Endothelial cell of umbilical vein (primary cell): ENCODE measurements at regions not wholly inside any gene's neighbourhood (a gene's known extent, or its start where the extent isn't known, plus 50 kb on each side); places are given as distances from the start of the nearest gene placed in this dataset.

Experiments used
- BruUV-seq: library from RNA; stranded (reverse); fragments of 400-500 nt; replicated peaks from 2 replicates; lab custom pipeline; 2021; lab: Mats Ljungman, UMichigan
- CTCF ChIA-PET: fragments of 300-600, 350-600 bp; sonication (Branson Sonifier 250); formaldehyde crosslinking; loops from one replicate; lab custom pipeline; 2021; ENCODE audit warnings: antibody characterized with exemption, inconsistent platforms; lab: Charles Lee
- POLR2A ChIA-PET: fragments of 300-600, 350-600 bp; sonication (Branson Sonifier 250); formaldehyde crosslinking; loops from one replicate; lab custom pipeline; 2021; ENCODE audit warnings: antibody characterized with exemption, inconsistent platforms; lab: Charles Lee
- DNase-seq: peaks from one replicate; pipeline ENCODE4 v3.0.0-alpha.2; 2011; ENCODE audit warnings: low read depth, low spot score
- FAIRE-seq: peaks from 2 replicates; lab custom pipeline; 2011; peaks lifted over from hg19 to GRCh38; lab: Jason Lieb, UNC
- H2AFZ ChIP-seq: 2 replicates; pipeline ENCODE4 v1.6.0; 2012; ENCODE audit warnings: low read depth, low read length, control low read depth, inconsistent platforms
- H3K27ac ChIP-seq: 2 replicates; pipeline ENCODE4 v1.5.1; 2011; ENCODE audit warnings: low read depth, mild to moderate bottlenecking, control low read depth, low read length, moderate library complexity; ENCODE audit not compliant: insufficient read depth
- H3K27me3 ChIP-seq, 2 experiments: 2 replicates each; pipeline versions ENCODE4 v1.6.0 to v1.6.1; 2011; ENCODE audit warnings: low read length in 2 of 2, mixed read lengths in 1 of 2; ENCODE audit not compliant: control insufficient read depth in 2 of 2, insufficient read depth in 2 of 2
- H3K36me3 ChIP-seq, 2 experiments: 2 replicates in 1 of 2; 3 replicates in 1 of 2; pipeline ENCODE4 v1.5.1; 2011; ENCODE audit warnings: low read length in 2 of 2, mild to moderate bottlenecking in 1 of 2, moderate library complexity in 1 of 2; ENCODE audit not compliant: control insufficient read depth in 2 of 2, insufficient read depth in 2 of 2; ENCODE audit errors: extremely low read depth in 1 of 2
- H3K4me1 ChIP-seq: 3 replicates; pipeline ENCODE4 v1.5.1; 2011; ENCODE audit warnings: mild to moderate bottlenecking, low read length; ENCODE audit not compliant: control insufficient read depth, insufficient read depth; ENCODE audit errors: extremely low read depth
- H3K4me2 ChIP-seq: 2 replicates; pipeline ENCODE4 v1.6.1; 2011; ENCODE audit warnings: low read length, control low read depth, mixed read lengths; ENCODE audit not compliant: insufficient read depth
- H3K4me3 ChIP-seq, 3 experiments: fragments of 200-600 bp in 1 of 3; sonication (generic), shearing (Covaris generic) in 1 of 3; replicated peaks in 1 of 3; 2 replicates each; pipeline ENCODE4 v1.5.1; 2011 to 2016; ENCODE audit warnings: control low read depth in 3 of 3, low read length in 3 of 3, mild to moderate bottlenecking in 2 of 3, inconsistent platforms in 1 of 3, low read depth in 1 of 3, moderate library complexity in 1 of 3; ENCODE audit not compliant: insufficient read depth in 1 of 3
- H3K79me2 ChIP-seq: 2 replicates; pipeline ENCODE4 v1.6.0; 2012; ENCODE audit warnings: low read length, inconsistent platforms; ENCODE audit not compliant: control insufficient read depth, insufficient read depth
- H3K9ac ChIP-seq: replicated peaks from 2 replicates; pipeline ENCODE3; 2011; ENCODE audit warnings: low read length, control low read depth; ENCODE audit not compliant: insufficient read depth; ENCODE audit errors: extremely low read depth
- H3K9me1 ChIP-seq: replicated peaks from 3 replicates; pipeline ENCODE4 v1.6.0; 2011; ENCODE audit warnings: mild to moderate bottlenecking, low read length; ENCODE audit not compliant: control insufficient read depth, insufficient read depth; ENCODE audit errors: extremely low read depth
- H3K9me3 ChIP-seq: replicated peaks from 2 replicates; pipeline ENCODE4 v1.5.1; 2012; ENCODE audit warnings: low read length, inconsistent platforms; ENCODE audit not compliant: control insufficient read depth, insufficient read depth
- H4K20me1 ChIP-seq: replicated peaks from 2 replicates; pipeline ENCODE3; 2011; ENCODE audit warnings: mild to moderate bottlenecking, low read length; ENCODE audit not compliant: control insufficient read depth, insufficient read depth; ENCODE audit errors: extremely low read depth
- CTCF ChIP-seq, 2 donors: IDR thresholded peaks; 1 replicate in 1 of 2; 2 replicates in 1 of 2; pipeline ENCODE4 v1.5.1; 2011; ENCODE audit warnings: low read length in 2 of 2, mild to moderate bottlenecking in 2 of 2, moderate library complexity in 2 of 2, control low read depth in 1 of 2, inconsistent platforms in 1 of 2, low read depth in 1 of 2; ENCODE audit not compliant: insufficient read depth in 1 of 2; ENCODE audit errors: extremely low read depth in 1 of 2
- EZH2 ChIP-seq: IDR thresholded peaks from 2 replicates; pipeline ENCODE4 v1.6.1; 2012; ENCODE audit warnings: borderline replicate concordance, low read depth, mild to moderate bottlenecking, moderate library complexity, low read length, inconsistent platforms; ENCODE audit not compliant: severe bottlenecking
- FOS ChIP-seq: IDR thresholded peaks from 2 replicates; pipeline ENCODE4 v1.6.1; 2011; ENCODE audit warnings: mild to moderate bottlenecking, low read length, moderate library complexity, borderline replicate concordance; ENCODE audit not compliant: insufficient read depth
- GATA2 ChIP-seq: IDR thresholded peaks from 2 replicates; pipeline ENCODE4 v1.7.0; 2011; ENCODE audit warnings: low read depth, mild to moderate bottlenecking, moderate library complexity, mixed read lengths, low read length; ENCODE audit not compliant: insufficient read length, insufficient read depth
- JUN ChIP-seq: IDR thresholded peaks from 2 replicates; pipeline ENCODE4 v1.6.1; 2011; ENCODE audit warnings: borderline replicate concordance, low read depth; ENCODE audit not compliant: insufficient read length, insufficient read depth
- MAX ChIP-seq: IDR thresholded peaks from 2 replicates; pipeline ENCODE4 v1.6.1; 2011; ENCODE audit not compliant: insufficient read depth, insufficient read length
- MYC ChIP-seq: IDR thresholded peaks from one replicate; pipeline ENCODE4 v1.6.1; 2011; ENCODE audit warnings: mild to moderate bottlenecking, low read depth, low read length
- POLR2A ChIP-seq: IDR thresholded peaks from 2 replicates; pipeline ENCODE4 v1.6.1; 2012; ENCODE audit warnings: low read depth, mild to moderate bottlenecking, control low read depth, low read length
- POLR2AphosphoS5 ChIP-seq: IDR thresholded peaks from 2 replicates; pipeline ENCODE4 v1.6.1; 2012; ENCODE audit warnings: low read depth, mild to moderate bottlenecking, control low read depth, low read length, moderate library complexity; ENCODE audit not compliant: insufficient read depth
- dilution Hi-C: fragments of 300-500 bp; cut with MboI; formaldehyde crosslinking; loops from one replicate; pipeline ENCODE4 v1.15.0; 2019; ENCODE audit warnings: low sequenced_read_pairs; ENCODE audit not compliant: extremely low pct_ligation_motif_present
- intact Hi-C: fragments of 100-400 bp; cut with micrococcal nuclease; formaldehyde crosslinking; loops from one replicate; pipeline ENCODE4 v1.10.0; 2022

- POLR2A ChIA-PET, result no interaction called here
- no peak overlapping the region for H3K9ac ChIP-seq
- no peaks in the 10 kb centered on the region for H3K9me3 ChIP-seq
- H3K27me3 ChIP-seq, result no peaks in the 10 kb centered on the region
- CTCF ChIA-PET, result interaction anchor here (0.9 kb wide), 1 partner anchor 15 kb away, joined by 3 read pairs; no protein-coding TSS in a partner anchor
- dilution Hi-C loops (no loop called here), intact Hi-C loops (no loop called here)
- TF ChIP-seq POLR2A, result no peak
- TF ChIP-seq GATA2, result no peak
- no peak for TF ChIP-seq MYC
- TF ChIP-seq POLR2AphosphoS5, result no peak
- no peak for TF ChIP-seq MAX
- TF ChIP-seq EZH2, result no peak
- TF ChIP-seq FOS, result no peak
- no peak for TF ChIP-seq JUN
- TF ChIP-seq CTCF (IDR thresholded peaks at IDR 0.05; ENCODE audit: extremely low read depth in 1 of 2, insufficient read depth in 1 of 2, low read depth in 1 of 2, low read length in 2 of 2), result no peak
- no peaks in the 10 kb centered on the region for H4K20me1 ChIP-seq
- BruUV-seq, result no TSS peak
- no peak for FAIRE-seq
- H3K36me3 ChIP-seq, result no peaks in the 10 kb centered on the region
- H3K9me1 ChIP-seq, result no peaks in the 10 kb centered on the region
- H3K79me2 ChIP-seq, result no peaks in the 10 kb centered on the region
- no peak for DNase-seq
- H3K4me3 ChIP-seq, result no peak overlapping the region
- H3K4me1 ChIP-seq, result no peaks in the 10 kb centered on the region
- H3K4me2 ChIP-seq, result no peak overlapping the region
- H3K27ac ChIP-seq, result no peak overlapping the region
- H2AFZ ChIP-seq, result no peak overlapping the region
Measured at GRCh38 chr6:15829156-15829555, 166.3 kb upstream of the DTNBP1 start.
